RKO (cell line): ENCODE measurements at regions not wholly inside any gene's neighbourhood (a gene's known extent, or its start where the extent isn't known, plus 50 kb on each side); places are given as distances from the start of the nearest gene placed in this dataset.

Source experiments
- DNase-seq: peaks from one replicate; pipeline ENCODE4 v3.0.0-alpha.2; 2016; ENCODE audit warnings: low spot score

GRCh38 chr20:48463916-48464315, 363.9 kb downstream of the PREX1 start:
- DNase-seq: peak; percentile 35

- DNase-seq: no peak
Observed at GRCh38 chr20:48463096-48463720, 364.6 kb downstream of the PREX1 start.

- no peak for DNase-seq
Observed at GRCh38 chr20:48461735-48462119, 366.1 kb downstream of the PREX1 start.

- no peak for DNase-seq
Observed at GRCh38 chr20:48461091-48461734, 366.6 kb downstream of the PREX1 start.

GRCh38 chr20:48460681-48461080, 367.1 kb downstream of the PREX1 start:
- no peak for DNase-seq

- DNase-seq: no peak
Observed at GRCh38 chr20:48459722-48460395, 367.9 kb downstream of the PREX1 start.

- no peak for DNase-seq
Observed at GRCh38 chr20:48458601-48459385, 369.0 kb downstream of the PREX1 start.

- DNase-seq: no peak
Observed at GRCh38 chr20:48458003-48458377, 369.8 kb downstream of the PREX1 start.

GRCh38 chr20:48457193-48458002, 370.4 kb downstream of the PREX1 start:
- no peak for DNase-seq

- DNase-seq: no peak
Observed at GRCh38 chr20:48456366-48457192, 371.2 kb downstream of the PREX1 start.

GRCh38 chr20:48455651-48456365, 372.0 kb downstream of the PREX1 start:
- no peak for DNase-seq

- no peak for DNase-seq
Observed at GRCh38 chr20:48454671-48455490, 372.9 kb downstream of the PREX1 start.

GRCh38 chr20:48453477-48454093, 374.2 kb downstream of the PREX1 start:
- DNase-seq: no peak

- DNase-seq: no peak
Observed at GRCh38 chr20:48451401-48451800, 376.4 kb downstream of the PREX1 start.

- DNase-seq: no peak
Observed at GRCh38 chr20:48448666-48449600, 378.9 kb downstream of the PREX1 start.

- DNase-seq: no peak
Observed at GRCh38 chr20:48447456-48447855, 380.3 kb downstream of the PREX1 start.

GRCh38 chr20:48445827-48446226, 382.0 kb downstream of the PREX1 start:
- no peak for DNase-seq

GRCh38 chr20:48444249-48444648, 383.6 kb downstream of the PREX1 start:
- DNase-seq: no peak
